Activated CD4-positive, alpha-beta T cell treated with anti-CD3 and anti-CD28 coated beads, Interleukin-2, amount 50 U/mL, for 24 hours (primary cell): ENCODE measurements at regions not wholly inside any gene's neighbourhood (a gene's known extent, or its start where the extent isn't known, plus 50 kb on each side); places are given as distances from the start of the nearest gene placed in this dataset.

Source experiments
- DNase-seq, 2 donors: peaks; one replicate each; pipeline ENCODE4 v3.0.0-alpha.2; 2020; ENCODE audit warnings: low read depth in 1 of 2, low spot score in 1 of 2

GRCh38 chr14:62253171-62253570, 491.0 kb downstream of the SNAPC1 start:
- no peak for DNase-seq

- DNase-seq: no peak
Observed at GRCh38 chr14:62253911-62254310, 491.7 kb downstream of the SNAPC1 start.

- no peak for DNase-seq
Observed at GRCh38 chr14:62269204-62269603, 507.0 kb downstream of the SNAPC1 start.

- DNase-seq: no peak
Observed at GRCh38 chr14:62270236-62270635, 508.0 kb downstream of the SNAPC1 start.

GRCh38 chr14:62280366-62280765, 518.1 kb downstream of the SNAPC1 start:
- no peak for DNase-seq

GRCh38 chr14:62283837-62284236, 521.6 kb downstream of the SNAPC1 start:
- DNase-seq: no peak

GRCh38 chr14:62289471-62289870, 527.3 kb downstream of the SNAPC1 start:
- no peak for DNase-seq

- DNase-seq: no peak
Observed at GRCh38 chr14:62301080-62301479, 538.9 kb downstream of the SNAPC1 start.

- no peak for DNase-seq
Observed at GRCh38 chr14:62301911-62302310, 539.7 kb downstream of the SNAPC1 start.

GRCh38 chr14:62303437-62303836, 541.2 kb downstream of the SNAPC1 start:
- no peak for DNase-seq

GRCh38 chr14:62304257-62304656, 542.0 kb downstream of the SNAPC1 start:
- DNase-seq: no peak

GRCh38 chr14:62307844-62308243, 545.6 kb downstream of the SNAPC1 start:
- no peak for DNase-seq

- DNase-seq: no peak
Observed at GRCh38 chr14:62308316-62308715, 546.1 kb downstream of the SNAPC1 start.

- DNase-seq: no peak
Observed at GRCh38 chr14:62308891-62309290, 546.7 kb downstream of the SNAPC1 start.

- DNase-seq: no peak
Observed at GRCh38 chr14:62313212-62313611, 551.0 kb downstream of the SNAPC1 start.

- DNase-seq: no peak
Observed at GRCh38 chr14:62314221-62314620, 552.0 kb downstream of the SNAPC1 start.

GRCh38 chr14:62314871-62315270, 552.7 kb downstream of the SNAPC1 start:
- DNase-seq: no peak

- DNase-seq: no peak
Observed at GRCh38 chr14:62315631-62316030, 553.4 kb downstream of the SNAPC1 start.

GRCh38 chr14:62322216-62322615, 560.0 kb downstream of the SNAPC1 start:
- no peak for DNase-seq

GRCh38 chr14:62329427-62329826, 567.2 kb downstream of the SNAPC1 start:
- DNase-seq: no peak

- DNase-seq: no peak
Observed at GRCh38 chr14:62347562-62348011, 585.4 kb downstream of the SNAPC1 start.

GRCh38 chr14:62357362-62357761, 595.1 kb downstream of the SNAPC1 start:
- no peak for DNase-seq

- no peak for DNase-seq
Observed at GRCh38 chr14:62364161-62364560, 601.9 kb downstream of the SNAPC1 start.

GRCh38 chr14:62364800-62365280, 602.6 kb downstream of the SNAPC1 start:
- no peak for DNase-seq
